Ovary (tissue), 3 donors: ENCODE measurements at regions not wholly inside any gene's neighbourhood (a gene's known extent, or its start where the extent isn't known, plus 50 kb on each side); places are given as distances from the start of the nearest gene placed in this dataset.

ENCODE experiments used
- POLR2A ChIP-seq: fragments of 450-650 bp; IDR thresholded peaks from one replicate; pipeline ENCODE4 v1.6.1; 2017; ENCODE audit warnings: antibody characterized with exemption, mild to moderate bottlenecking, moderate library complexity
- TF ChIP-seq, protein P1 (sequence below), 3 donors: fragments of 450-650 bp in 2 of 3; fragments of 200-600 bp in 1 of 3; IDR thresholded peaks; one replicate each; pipeline versions ENCODE4 v1.5.1 to v1.8.0; 2016 to 2022; ENCODE audit warnings: antibody characterized with exemption in 3 of 3, mild to moderate bottlenecking in 1 of 3
- donor health status: DM: no; HTN: no; CAD: no.

DNA sequence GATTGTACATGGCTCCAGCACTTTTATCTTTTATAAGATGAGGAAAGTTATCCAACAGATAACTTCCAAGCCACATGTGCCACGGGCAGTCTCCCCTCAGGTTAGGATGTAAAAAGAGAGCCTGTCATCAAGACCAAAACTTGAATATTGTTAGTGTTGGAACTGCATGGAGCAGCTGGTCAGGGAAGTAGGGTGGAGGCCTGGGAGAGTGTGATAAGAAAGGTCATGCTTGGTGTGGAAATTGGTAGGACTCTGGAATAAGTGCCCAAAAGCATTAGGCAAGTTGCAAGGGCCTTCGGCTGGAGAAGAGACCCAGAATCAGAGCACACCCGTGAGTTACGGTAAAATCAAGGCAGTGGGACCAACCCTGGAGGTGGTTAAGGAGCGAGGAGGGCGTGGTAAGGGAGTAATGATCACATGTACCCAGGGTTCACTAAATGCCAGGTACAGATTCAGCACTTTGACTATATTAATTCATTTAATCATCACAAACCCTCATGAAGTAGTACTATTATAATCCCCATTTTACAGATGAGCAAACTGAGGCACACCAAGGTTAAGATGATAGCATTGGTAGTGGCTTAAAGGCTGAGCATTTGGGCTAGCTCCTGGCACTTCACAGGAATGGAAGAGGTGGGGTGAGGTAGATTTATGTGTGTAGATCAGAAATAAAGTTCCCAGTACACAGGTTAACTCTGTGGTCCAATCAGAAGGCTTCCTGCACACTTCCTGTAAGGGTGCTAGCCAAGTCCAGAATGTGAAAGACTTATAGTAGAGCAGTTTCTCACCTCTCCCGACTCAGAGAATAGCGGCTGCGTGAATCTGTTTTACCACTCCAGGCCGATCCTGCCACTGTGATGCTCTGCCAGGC, 96.5 kb upstream of the ZNF608 start:
- TF ChIP-seq, protein P1, sequence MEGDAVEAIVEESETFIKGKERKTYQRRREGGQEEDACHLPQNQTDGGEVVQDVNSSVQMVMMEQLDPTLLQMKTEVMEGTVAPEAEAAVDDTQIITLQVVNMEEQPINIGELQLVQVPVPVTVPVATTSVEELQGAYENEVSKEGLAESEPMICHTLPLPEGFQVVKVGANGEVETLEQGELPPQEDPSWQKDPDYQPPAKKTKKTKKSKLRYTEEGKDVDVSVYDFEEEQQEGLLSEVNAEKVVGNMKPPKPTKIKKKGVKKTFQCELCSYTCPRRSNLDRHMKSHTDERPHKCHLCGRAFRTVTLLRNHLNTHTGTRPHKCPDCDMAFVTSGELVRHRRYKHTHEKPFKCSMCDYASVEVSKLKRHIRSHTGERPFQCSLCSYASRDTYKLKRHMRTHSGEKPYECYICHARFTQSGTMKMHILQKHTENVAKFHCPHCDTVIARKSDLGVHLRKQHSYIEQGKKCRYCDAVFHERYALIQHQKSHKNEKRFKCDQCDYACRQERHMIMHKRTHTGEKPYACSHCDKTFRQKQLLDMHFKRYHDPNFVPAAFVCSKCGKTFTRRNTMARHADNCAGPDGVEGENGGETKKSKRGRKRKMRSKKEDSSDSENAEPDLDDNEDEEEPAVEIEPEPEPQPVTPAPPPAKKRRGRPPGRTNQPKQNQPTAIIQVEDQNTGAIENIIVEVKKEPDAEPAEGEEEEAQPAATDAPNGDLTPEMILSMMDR (IDR thresholded peaks at IDR 0.05), result no peak
- TF ChIP-seq POLR2A, result no peak
